D341Med (cell line): ENCODE measurements at regions not wholly inside any gene's neighbourhood (a gene's known extent, or its start where the extent isn't known, plus 50 kb on each side); places are given as distances from the start of the nearest gene placed in this dataset.
"Not testable (repeated sequence)": the region's sequence is repeated elsewhere in the genome, so short reads cannot be mapped to it uniquely, and the experiment has no call there.

Experiments used
- DNase-seq: peaks from one replicate; pipeline ENCODE4 v3.0.0; 2012; ENCODE audit warnings: low spot score

- peak; percentile 15 for DNase-seq
Observed at GRCh38 chr2:180604077-180604476, 376.3 kb upstream of the UBE2E3 start.

- no peak for DNase-seq
Observed at GRCh38 chr2:180601016-180601415, 379.4 kb upstream of the UBE2E3 start.

- DNase-seq: no peak
Observed at GRCh38 chr2:180599804-180600203, 380.6 kb upstream of the UBE2E3 start.

- DNase-seq: no peak
Observed at GRCh38 chr2:180597179-180597578, 383.2 kb upstream of the UBE2E3 start.

- no peak for DNase-seq
Observed at GRCh38 chr2:180596453-180596852, 384.0 kb upstream of the UBE2E3 start.

- DNase-seq: no peak
Observed at GRCh38 chr2:180591947-180592346, 388.5 kb upstream of the UBE2E3 start.

GRCh38 chr2:180591093-180591781 lies 389.2 kb upstream of the UBE2E3 start:
- DNase-seq: not testable (repeated sequence)

GRCh38 chr2:180583441-180584140 lies 396.8 kb upstream of the UBE2E3 start:
- DNase-seq: no peak

- DNase-seq: no peak
Observed at GRCh38 chr2:180579388-180579787, 401.0 kb upstream of the UBE2E3 start.

GRCh38 chr2:180578441-180578840 lies 402.0 kb upstream of the UBE2E3 start:
- DNase-seq: no peak

GRCh38 chr2:180577567-180577966 lies 402.8 kb upstream of the UBE2E3 start:
- no peak for DNase-seq

- DNase-seq: no peak
Observed at GRCh38 chr2:180573951-180574350, 406.5 kb upstream of the UBE2E3 start.

GRCh38 chr2:180572346-180572745 lies 408.1 kb upstream of the UBE2E3 start:
- no peak for DNase-seq

- DNase-seq: no peak
Observed at GRCh38 chr2:180571559-180571958, 408.8 kb upstream of the UBE2E3 start.

- DNase-seq: no peak
Observed at GRCh38 chr2:180570864-180571263, 409.5 kb upstream of the UBE2E3 start.

GRCh38 chr2:180564051-180564450 lies 416.4 kb upstream of the UBE2E3 start:
- DNase-seq: no peak

- no peak for DNase-seq
Observed at GRCh38 chr2:180562378-180562777, 418.0 kb upstream of the UBE2E3 start.

GRCh38 chr2:180559771-180560170 lies 420.6 kb upstream of the UBE2E3 start:
- no peak for DNase-seq

GRCh38 chr2:180559038-180559437 lies 421.4 kb upstream of the UBE2E3 start:
- DNase-seq: no peak

- DNase-seq: no peak
Observed at GRCh38 chr2:180555391-180555965, 424.9 kb upstream of the UBE2E3 start.

GRCh38 chr2:180554330-180554729 lies 426.1 kb upstream of the UBE2E3 start:
- DNase-seq: no peak

GRCh38 chr2:180553094-180553715 lies 427.2 kb upstream of the UBE2E3 start:
- no peak for DNase-seq

GRCh38 chr2:180542511-180542910 lies 437.9 kb upstream of the UBE2E3 start:
- no peak for DNase-seq
